Adrenal gland (tissue), 5 donors: ENCODE measurements at regions not wholly inside any gene's neighbourhood (a gene's known extent, or its start where the extent isn't known, plus 50 kb on each side); places are given as distances from the start of the nearest gene placed in this dataset.

ENCODE experiments used
- POLR2A ChIP-seq, 2 donors: fragments of 450-650 bp; IDR thresholded peaks; one replicate each; pipeline ENCODE4 v1.6.1; 2017; ENCODE audit warnings: antibody characterized with exemption in 2 of 2, mild to moderate bottlenecking in 2 of 2, moderate library complexity in 1 of 2
- TF ChIP-seq, protein P1 (sequence below), 6 experiments: fragments of 450-650 bp in 4 of 6; fragments of 200-600 bp in 2 of 6; sonication (generic) in 1 of 6; IDR thresholded peaks; 1 replicate in 5 of 6; 2 replicates in 1 of 6; pipeline versions ENCODE4 v1.5.1 to v1.8.0; 2016 to 2021; ENCODE audit warnings: antibody characterized with exemption in 6 of 6, mild to moderate bottlenecking in 2 of 6, moderate library complexity in 1 of 6
- donor health status: DM: no; HTN: no; CAD: no.

GRCh38 chr14:44384093-44384492 lies 123.0 kb downstream of the FSCB start:
- TF ChIP-seq, protein P1, sequence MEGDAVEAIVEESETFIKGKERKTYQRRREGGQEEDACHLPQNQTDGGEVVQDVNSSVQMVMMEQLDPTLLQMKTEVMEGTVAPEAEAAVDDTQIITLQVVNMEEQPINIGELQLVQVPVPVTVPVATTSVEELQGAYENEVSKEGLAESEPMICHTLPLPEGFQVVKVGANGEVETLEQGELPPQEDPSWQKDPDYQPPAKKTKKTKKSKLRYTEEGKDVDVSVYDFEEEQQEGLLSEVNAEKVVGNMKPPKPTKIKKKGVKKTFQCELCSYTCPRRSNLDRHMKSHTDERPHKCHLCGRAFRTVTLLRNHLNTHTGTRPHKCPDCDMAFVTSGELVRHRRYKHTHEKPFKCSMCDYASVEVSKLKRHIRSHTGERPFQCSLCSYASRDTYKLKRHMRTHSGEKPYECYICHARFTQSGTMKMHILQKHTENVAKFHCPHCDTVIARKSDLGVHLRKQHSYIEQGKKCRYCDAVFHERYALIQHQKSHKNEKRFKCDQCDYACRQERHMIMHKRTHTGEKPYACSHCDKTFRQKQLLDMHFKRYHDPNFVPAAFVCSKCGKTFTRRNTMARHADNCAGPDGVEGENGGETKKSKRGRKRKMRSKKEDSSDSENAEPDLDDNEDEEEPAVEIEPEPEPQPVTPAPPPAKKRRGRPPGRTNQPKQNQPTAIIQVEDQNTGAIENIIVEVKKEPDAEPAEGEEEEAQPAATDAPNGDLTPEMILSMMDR (IDR thresholded peaks at IDR 0.05) = no peak
- no peak for TF ChIP-seq POLR2A (IDR thresholded peaks at IDR 0.05)
